ENCODE measurements at regions not wholly inside any gene's neighbourhood (a gene's known extent, or its start where the extent isn't known, plus 50 kb on each side); places are given as distances from the start of the nearest gene placed in this dataset.
"Not testable (repeated sequence)": the region's sequence is repeated elsewhere in the genome, so short reads cannot be mapped to it uniquely, and the experiment has no call there.

DNA sequence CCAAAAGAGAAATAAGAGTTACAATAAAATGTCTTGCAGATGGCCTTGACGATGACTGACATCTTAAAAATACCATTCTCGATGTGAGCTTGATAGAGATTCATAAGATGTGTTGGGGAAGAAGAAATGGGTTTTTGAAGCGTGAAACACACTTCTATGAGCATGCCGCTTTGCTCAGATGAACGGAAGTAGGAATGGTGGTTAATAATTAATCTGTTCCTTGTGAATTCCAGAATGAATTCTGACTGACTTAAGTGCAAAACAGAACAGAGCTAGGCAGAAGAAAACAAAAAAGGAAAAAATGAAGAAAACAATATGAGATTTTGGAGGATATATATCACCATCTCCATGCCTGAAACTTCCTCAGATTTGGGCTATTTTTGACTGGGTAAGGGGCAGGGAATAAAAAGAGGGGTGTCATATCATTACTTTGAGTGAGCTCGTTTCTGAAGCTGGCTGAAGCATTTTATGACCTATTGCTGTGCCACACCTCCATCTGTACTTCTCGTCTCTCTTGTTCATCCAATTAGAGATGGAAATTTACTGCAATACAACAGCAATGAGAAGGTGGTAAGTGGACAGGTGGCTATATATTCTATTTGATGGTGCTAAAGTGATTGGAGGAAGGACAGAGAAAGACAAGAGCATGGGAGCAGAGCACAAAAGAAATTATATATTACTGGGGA is 1152.0 kb upstream of the CDH8 start:
- DNase-seq (ENCODE audit: extremely low read depth in 1 of 11, low read depth in 9 of 11, low spot score in 4 of 11), result peak in 7 of 11 donors; percentile 4 to 20 (median 12)

DNA sequence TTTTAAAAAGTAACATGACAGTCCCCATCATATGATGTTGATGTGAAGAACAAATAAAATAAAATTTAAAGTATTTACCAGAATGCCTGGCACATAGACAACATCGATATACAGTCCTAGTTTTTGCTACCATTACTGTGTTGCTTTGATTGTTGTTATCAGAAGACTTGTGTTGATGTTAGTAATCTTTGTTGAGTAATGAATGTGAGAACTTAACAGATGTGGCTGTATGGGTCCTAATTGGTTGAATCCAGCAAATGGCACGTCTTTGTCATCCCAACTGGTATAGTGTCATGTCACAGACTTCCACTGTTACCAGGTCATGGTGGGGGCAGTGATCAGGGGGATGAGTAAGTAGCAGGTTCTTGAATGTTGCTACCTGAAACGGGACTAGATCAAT is 1151.4 kb upstream of the CDH8 start:
- no peak for DNase-seq (ENCODE audit: extremely low read depth in 1 of 11, low read depth in 9 of 11, low spot score in 4 of 11)

DNA sequence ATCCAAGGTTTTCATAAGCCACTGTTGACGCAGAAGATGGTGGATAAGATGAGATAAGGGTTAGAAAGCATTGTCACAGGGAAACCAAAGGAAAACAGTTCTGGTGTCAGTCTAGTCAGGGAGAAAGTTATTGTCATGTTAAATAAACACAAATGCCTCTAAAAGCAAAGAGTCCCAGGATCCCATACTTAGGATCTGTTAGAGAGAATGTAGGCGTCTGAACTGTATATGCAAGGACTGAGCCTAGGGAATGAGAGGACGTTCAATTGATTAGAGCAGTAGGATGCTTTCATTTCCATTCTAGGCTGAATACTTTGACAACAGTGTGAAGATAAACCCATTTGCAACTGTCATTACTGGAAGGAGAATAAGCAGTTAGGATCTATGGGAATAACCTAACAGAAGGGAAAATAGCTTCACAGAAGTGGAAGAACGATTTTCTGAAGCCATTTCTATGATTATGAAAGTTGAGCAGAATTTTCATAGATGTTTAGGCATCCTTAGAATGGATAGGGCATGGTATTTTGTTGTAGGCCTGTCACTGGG is 1149.1 kb upstream of the CDH8 start:
- no peak for DNase-seq (ENCODE audit: extremely low read depth in 1 of 11, low read depth in 9 of 11, low spot score in 4 of 11)

DNA sequence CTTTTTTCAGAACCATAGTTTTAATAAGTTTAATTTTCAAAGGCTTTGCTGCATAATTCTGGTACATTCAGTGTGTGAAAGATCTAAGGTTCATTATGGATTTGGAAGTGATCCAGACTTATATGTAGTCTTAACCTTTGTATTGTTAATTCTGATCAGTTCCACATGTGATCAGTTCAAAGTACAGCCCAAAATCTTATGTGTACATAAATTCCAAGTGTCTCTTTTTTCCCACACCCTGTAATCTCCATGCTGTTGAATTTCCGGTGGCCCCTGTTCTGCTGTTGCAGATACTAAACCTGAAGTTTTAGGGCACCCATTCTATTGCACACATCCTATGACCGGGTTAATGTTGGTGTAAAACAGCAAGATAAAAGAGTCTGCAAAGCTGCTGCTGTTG is 1147.5 kb upstream of the CDH8 start:
- DNase-seq (ENCODE audit: extremely low read depth in 1 of 11, low read depth in 9 of 11, low spot score in 4 of 11), result no peak

DNA sequence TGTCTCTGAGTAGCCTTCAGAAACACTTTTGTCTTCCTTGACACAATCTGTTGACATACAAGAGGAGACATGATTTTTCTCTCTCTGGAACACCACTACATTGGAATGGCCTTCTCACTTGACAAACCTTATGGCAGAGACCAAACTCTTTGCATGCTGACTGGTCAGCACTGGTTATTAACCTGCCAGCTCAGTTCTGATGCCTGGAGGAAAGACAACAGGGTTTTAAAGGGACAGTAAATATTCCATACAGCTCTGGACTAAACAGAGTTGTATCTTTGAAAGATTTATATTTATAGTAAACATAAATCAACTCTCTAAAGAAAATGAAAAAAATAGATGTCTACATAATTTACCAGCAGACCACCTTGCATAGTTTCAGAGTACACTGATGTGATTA is 1139.1 kb upstream of the CDH8 start:
- no peak for DNase-seq (ENCODE audit: extremely low read depth in 1 of 11, low read depth in 9 of 11, low spot score in 4 of 11)

DNA sequence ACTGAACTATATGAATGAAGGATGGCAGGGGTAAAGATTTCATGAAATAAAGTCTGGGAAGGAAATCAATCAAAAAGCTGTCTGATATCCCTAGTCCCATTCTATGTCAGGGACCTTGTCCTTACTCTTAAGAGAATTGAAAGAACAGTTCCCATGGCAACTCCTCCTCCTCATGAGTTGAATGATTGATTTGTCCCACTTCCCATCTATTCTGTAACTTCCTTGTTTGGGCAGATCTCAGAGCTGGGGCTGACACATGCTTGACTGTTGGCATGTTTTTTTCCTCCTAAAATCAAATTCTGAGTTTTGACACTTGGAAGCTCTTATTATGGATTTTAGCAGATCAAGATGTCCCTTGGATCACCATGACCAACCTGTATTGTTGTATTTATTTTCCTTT is 1138.6 kb upstream of the CDH8 start:
- DNase-seq (ENCODE audit: extremely low read depth in 1 of 11, low read depth in 9 of 11, low spot score in 4 of 11), result no peak

DNA sequence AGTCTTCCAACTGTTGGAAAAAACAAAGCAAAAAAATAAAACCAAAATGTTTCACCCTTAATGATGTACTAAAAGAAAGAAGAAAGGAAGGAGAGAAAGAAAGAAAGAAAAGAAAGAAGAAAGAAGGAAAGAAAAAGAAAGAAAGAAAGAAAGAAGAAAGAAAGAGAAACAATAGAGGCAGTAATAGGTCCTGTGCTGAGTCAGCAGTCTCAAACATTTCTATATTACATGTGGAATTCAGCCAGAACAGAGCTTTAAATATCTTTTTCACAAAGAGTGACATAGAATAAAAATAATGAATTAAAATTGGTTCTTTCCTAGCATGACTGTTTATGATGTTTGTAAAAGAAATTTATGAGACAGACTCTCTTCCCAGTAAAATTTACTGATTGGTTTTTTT is 1135.3 kb upstream of the CDH8 start:
- DNase-seq (ENCODE audit: extremely low read depth in 1 of 11, low read depth in 9 of 11, low spot score in 4 of 11), result no peak

DNA sequence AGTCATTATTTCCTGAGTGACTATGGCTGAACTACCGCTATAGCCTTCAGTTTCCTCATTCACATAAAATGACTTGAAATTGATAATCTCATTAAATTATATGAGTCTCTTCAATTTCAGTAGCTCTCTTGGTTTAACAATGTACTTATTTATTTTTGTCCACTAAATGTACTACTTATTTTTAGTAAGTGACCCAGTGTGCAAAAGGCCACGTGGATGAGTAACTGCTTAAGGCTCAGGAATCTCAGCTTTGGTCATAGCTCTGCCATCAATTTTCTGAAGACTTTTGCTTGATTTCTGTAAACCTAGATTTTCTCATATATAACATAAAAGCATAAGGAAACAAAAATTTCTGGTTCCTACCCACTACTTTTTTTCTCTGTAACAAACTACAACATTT is 1132.9 kb upstream of the CDH8 start:
- DNase-seq (ENCODE audit: extremely low read depth in 1 of 11, low read depth in 9 of 11, low spot score in 4 of 11), result no peak

DNA sequence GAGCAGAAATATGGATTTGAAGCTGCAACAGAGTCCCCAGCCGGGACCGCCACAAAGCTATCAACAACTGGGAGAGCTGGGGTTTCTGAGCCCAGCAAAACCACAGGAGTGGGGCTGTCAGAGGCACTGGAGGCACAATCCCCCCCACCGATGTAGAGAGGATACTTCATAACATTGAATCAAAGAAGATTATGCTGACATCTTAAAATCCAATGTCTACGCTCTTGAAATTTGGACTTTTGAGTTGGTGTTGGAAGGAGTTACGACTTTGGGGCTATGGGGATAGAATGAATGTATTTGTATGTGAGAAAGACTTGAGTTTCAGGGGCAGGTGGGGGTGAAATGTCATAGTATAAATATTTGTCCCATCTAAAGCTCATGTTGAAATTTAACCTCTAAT is 1121.6 kb upstream of the CDH8 start:
- DNase-seq (ENCODE audit: extremely low read depth in 1 of 11, low read depth in 9 of 11, low spot score in 4 of 11), result no peak

DNA sequence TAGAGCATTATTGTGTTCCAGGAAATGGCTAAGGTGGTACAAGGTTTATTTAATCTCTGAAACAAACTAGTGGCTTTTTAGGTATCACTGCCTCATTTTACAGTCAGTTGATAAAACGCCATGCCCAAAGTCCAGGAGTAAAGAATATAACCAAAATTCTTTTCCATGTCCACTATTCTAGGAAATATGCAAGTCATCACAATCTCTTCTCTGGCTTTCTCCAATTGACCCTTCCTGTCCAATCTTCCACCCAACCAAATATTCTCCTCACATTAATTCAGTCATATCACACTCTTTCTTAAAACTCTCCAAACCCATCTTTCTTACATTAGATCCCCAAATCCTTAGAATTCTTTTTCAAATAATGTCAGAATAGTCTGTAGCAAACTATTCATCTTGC is 1110.0 kb upstream of the CDH8 start:
- no peak for DNase-seq (ENCODE audit: extremely low read depth in 1 of 11, low read depth in 9 of 11, low spot score in 4 of 11)

DNA sequence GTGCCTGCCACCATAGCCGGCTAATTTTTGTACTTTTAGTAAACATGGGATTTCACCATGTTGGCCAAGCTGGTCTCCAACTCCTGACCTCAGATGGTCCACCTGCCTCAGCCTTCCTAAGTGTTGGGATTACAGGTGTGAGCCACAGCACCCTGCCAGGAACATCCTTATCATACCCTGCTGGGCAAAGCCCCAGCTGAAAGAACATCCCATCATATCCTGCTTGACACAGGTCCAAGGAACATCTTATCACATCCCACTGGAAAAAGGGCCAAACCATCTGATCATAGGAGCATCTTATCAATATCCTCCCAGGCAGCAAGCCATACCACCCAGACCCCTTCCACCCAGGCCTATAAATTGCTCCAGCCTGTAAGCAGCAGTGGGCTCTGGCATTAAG is 1109.2 kb upstream of the CDH8 start:
- no peak for DNase-seq (ENCODE audit: extremely low read depth in 1 of 11, low read depth in 9 of 11, low spot score in 4 of 11)

DNA sequence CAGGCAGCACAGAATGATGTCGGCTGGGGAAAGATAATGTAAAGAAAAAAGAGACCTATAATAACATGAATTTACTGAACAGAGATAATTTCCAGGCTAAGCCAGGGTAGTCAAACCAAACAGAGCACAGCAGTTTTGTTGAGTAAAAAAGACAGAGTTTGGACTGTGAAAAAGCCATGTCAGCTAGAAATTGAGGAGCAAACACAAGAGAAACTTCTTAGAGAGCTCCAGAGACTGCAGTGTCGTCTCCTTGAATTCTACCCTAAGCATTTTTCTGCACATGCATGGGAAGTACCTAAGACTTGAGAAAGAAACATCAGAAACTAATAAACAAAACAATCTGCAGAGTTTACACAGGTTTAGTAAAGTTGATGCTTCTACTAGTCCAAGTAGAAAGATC is 1098.8 kb upstream of the CDH8 start:
- no peak for DNase-seq (ENCODE audit: extremely low read depth in 1 of 11, low read depth in 9 of 11, low spot score in 4 of 11)

DNA sequence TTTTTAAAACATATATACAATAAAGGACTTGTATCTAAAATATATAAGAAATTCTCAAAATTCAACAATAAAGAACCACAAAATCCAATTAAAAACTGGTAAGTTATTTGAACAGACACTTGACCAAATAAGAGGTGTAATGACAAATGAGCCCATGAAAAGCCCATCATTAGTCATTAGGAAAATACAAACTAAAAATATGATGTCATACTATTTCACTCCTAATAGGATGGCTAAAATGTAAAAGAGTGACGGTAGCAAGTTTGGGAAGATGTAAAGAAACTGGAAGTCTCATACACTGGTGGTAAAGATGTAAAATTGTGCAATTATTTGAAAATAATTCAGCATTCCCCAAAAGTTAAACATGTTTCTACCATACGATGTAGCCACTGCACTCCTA is 1095.3 kb upstream of the CDH8 start:
- no peak for DNase-seq (ENCODE audit: extremely low read depth in 1 of 11, low read depth in 9 of 11, low spot score in 4 of 11)

DNA sequence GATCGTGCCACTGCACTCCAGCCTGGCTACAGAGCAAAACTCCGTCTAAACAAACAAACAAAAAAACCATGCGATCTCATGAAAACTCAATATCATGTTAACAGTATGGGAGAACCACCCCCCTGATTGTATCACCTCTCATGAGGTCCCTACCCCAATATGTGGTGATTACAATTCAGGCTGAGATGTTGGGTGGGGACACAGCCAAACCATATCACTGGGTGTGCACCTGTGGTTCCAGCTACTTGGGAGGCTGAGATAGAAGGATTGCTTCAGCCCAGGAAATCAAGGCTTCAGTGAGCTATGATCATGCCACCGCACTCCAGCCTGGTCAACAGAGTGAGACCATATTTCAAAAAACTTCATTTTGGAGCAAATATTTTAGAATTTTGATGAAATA is 1094.7 kb upstream of the CDH8 start:
- DNase-seq (ENCODE audit: extremely low read depth in 1 of 11, low read depth in 9 of 11, low spot score in 4 of 11), result no peak

DNA sequence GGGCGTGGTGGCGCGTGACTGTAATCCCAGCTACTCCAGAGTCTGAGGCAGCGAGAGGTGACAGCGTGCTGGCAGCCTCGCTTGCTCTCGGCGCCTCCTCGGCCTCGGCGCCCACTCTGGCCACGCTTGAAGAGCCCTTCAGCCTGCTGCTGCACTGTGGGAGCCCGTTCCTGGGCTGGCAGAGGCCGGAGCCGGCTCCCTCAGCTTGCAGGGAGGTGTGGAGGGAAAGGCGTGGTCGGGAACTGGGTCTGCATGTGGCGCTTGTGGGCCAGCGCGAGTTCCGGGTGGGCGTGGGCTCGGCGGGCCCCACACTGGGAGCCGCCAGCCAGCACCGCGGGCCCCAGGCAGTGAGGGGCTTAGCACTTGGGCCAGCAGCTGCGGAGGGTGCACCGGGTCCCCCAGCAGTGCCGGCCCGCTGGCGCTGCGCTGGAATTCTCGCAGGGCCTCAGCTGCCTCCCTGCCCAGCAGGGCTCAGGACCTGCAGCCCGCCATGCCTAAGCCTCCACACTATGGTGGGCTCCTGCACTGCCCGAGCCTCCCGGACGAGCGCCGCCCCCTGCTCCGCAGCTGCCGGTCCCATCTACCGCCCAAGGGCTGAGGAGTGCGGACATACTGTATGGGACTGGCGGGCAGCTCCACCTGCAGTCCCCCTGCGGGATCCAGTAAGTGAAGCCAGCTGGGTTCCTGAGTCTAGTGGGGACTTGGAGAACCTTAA is 1093.3 kb upstream of the CDH8 start:
- DNase-seq (ENCODE audit: extremely low read depth in 1 of 11, low read depth in 9 of 11, low spot score in 4 of 11), result no peak

DNA sequence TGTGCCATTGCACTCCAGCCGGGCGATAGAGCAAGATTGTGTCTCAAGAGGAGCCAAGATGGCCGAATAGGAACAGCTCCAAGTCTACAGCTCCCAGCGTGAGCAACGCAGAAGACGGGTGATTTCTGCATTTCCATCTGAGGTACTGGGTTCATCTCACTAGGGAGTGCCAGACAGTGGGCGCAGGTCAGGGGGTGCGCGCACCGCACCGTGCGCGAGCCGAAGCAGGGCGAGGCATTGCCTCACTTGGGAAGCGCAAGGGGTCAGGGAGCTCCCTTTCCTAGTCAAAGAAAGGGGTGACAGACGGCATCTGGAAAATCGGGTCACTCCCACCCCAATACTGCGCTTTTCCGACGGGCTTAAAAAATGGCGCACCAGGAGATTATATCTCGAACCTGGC is 1083.7 kb upstream of the CDH8 start:
- not testable (repeated sequence) for DNase-seq (ENCODE audit: extremely low read depth in 1 of 11, low read depth in 9 of 11, low spot score in 4 of 11)

DNA sequence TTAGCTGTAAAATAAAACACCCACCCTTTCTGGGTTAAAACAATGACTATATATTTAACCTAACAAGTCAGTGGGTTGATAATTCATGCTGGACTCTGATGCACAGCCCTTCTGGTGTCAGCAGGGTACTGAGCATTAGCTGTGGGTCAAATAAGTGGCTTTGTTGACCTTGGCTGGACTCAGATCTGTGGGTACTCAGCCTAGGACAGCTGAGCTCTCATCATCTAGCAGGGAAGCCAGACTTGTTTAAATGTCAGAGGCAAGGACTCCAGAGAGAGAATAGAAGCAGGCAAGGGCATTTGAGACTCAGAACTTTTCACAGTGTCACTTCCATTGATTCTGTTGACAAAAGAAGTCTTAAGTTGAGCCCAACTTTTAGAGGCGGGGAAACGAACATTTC is 1063.8 kb upstream of the CDH8 start:
- DNase-seq (ENCODE audit: extremely low read depth in 1 of 11, low read depth in 9 of 11, low spot score in 4 of 11), result no peak

DNA sequence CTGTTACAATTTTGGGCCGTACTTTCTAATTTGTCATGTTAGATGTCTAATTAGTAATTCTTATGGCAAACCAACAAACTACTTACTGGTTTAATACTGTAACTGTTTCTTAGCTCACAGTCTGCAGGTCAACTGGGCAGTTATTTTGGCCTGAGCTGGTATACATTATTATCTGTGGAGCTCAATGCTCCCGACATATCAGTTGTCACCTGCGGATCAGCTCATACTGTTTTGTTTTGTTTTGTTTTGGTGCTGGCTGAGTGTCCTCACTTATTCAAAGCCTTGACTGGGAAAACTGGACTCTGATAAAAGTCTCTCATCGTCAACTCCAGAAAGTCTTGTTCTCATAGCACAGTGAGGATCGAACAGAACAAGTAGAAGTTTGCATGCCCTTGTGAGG is 1060.6 kb upstream of the CDH8 start:
- DNase-seq (ENCODE audit: extremely low read depth in 1 of 11, low read depth in 9 of 11, low spot score in 4 of 11), result no peak

DNA sequence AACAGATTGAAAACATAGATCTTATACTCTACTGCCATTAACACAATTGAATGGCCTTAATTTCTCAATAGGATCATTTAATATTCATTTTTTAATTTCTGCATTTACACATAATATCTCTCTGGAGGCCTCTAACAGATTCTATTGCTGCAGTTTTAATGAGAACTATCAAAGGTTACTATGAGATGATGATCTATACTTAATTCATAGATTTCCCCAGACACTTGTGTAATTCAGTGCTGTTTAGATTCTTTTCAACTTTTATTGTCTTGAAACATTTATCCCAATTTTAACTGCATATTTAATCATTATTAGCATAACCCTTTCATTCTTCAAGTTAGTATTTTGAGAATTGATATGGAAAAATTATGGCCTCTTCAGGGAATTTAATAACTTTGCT is 1056.5 kb upstream of the CDH8 start:
- no peak for DNase-seq (ENCODE audit: extremely low read depth in 1 of 11, low read depth in 9 of 11, low spot score in 4 of 11)

DNA sequence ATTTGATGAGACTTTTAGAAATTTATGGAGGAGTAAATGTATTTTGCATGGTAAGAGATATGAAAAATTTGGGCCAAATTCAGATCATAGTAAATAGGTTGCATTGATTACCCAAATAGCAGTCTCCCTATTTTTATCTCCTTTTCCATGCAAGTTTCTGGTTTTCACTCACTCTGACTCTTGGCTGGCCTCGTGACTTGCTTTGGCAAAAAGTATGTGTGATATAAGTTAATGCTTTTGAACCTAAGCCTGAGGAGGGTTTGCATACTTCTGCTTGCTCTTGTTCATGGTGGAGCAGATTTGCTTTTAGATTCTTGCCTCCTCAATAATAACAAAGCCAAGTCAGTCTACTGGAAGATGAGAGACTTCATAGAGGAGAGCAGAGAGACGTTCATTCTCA is 1045.9 kb upstream of the CDH8 start:
- DNase-seq (ENCODE audit: extremely low read depth in 1 of 11, low read depth in 9 of 11, low spot score in 4 of 11), result no peak

DNA sequence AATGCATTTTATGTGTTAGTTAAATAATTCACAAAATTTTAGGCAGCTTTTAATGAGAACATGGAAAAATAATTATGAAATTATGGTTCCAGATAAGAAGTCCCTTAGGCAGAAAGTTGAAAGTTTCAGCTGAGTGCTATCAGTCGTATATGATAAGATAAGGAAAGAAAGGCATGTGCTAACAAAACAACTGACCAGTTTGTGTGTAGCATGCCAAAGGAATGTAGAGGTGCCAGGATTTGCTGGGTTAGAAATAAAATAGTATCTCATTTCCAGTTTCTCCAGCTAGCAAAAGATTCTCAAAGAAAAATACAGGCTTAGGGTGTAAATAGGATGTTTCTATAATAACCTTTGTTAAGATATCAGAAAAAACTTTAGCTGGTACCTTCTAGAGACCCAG is 1044.5 kb upstream of the CDH8 start:
- DNase-seq (ENCODE audit: extremely low read depth in 1 of 11, low read depth in 9 of 11, low spot score in 4 of 11), result no peak
